Eye (tissue), 1 donor: ENCODE measurements at regions not wholly inside any gene's neighbourhood (a gene's known extent, or its start where the extent isn't known, plus 50 kb on each side); places are given as distances from the start of the nearest gene placed in this dataset.

Source experiments
- DNase-seq: peaks from one replicate; pipeline ENCODE4 v3.0.0-alpha.2; 2015

- DNase-seq = no peak
Measured at GRCh38 chr20:60454491-60454890, 496.3 kb downstream of the CDH26 start.

GRCh38 chr20:60455272-60455671 is 497.0 kb downstream of the CDH26 start:
- DNase-seq = no peak

- DNase-seq = no peak
Measured at GRCh38 chr20:60459212-60459611, 501.0 kb downstream of the CDH26 start.

- DNase-seq = no peak
Measured at GRCh38 chr20:60461993-60462392, 503.8 kb downstream of the CDH26 start.

GRCh38 chr20:60463798-60464197 is 505.6 kb downstream of the CDH26 start:
- DNase-seq = no peak

DNA sequence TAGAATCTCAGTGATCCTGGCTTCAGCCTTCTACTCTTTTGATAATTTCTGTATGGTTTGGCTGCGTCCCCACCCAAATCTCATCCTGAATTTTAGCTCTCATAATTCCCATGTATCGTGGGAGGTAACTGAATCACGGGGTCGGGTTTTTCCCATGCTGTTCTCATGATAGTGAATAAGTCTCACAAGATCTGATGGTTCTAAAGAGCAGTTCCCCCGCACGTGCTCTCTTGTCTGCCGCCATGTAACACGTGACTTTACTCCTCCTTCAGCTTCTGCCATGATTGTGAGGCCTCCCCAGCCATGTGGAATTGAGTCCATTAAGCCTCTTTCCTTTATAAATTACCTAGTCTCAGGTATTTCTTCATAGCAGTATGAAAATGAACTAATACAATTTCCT is 507.2 kb downstream of the CDH26 start:
- DNase-seq = no peak

DNA sequence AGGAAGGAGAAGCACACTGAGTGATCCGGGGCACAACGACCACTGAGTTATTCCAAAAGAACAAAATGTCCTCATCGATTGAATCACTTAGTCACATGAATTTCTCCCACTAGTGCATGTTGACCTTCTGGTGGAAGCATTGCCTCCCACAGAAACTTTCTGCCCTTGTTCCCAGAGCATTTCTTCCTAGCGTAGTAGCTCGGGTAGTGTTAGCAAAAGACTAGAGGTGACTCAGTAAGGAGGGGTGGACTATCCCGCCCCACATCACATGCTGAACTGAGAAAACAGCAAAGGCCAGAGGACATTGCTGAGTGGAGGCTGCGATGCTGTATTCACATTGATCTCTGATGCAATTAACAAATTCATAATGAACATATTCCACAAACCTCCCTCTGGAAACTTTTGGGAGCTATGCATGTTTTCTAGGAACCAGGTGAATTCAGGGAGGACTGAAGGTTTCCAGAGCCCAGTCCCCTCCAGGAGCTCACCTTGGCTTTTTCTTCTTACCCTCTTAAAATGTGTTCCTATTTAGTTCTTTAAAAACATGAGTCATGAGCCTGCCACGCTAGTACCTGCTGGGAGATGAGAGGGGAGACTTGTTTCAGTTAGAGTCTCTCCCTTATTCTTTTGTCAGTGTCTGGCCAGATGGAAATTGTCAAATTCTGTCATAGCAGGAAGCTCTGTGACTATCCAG is 507.9 kb downstream of the CDH26 start:
- no peak for DNase-seq

DNA sequence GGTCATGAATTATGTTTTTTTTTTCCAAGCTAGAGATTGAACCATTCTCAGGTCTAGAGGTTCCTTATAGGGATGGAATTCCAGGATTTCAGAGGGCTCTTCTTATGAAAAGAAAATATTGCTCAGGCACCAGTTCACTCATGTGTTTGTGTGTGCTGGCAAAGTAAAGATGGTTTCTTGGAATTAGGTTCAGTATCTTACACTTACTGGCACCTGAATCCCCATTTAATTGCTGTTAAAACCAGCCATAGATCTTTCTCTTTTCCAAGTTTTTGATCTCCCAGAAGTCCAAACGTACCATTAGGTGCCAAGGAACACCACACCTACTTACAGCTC is 508.4 kb downstream of the CDH26 start:
- no peak for DNase-seq

DNA sequence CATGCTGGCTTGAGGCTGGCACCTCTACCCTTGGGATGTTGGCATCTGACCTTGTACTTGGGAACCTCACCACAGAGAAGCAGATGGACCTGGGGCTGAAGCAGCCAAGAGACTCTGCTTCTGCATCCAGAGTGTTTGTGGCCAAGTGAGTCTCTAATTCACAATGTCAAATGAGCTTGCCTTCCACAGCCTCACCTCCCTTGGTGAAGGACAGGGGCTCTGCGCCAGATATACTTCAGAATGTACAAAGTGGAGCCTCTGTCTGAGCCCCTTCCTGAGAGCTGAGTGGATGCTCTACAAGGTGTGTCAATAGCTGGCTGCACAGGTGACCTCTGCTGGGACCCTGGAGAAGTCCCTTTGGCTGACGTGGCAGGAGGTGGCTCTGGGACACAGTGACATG is 508.9 kb downstream of the CDH26 start:
- DNase-seq = no peak

GRCh38 chr20:60467771-60468170 is 509.5 kb downstream of the CDH26 start:
- no peak for DNase-seq

- no peak for DNase-seq
Measured at GRCh38 chr20:60469829-60470228, 511.6 kb downstream of the CDH26 start.

- DNase-seq = no peak
Measured at GRCh38 chr20:60470366-60470765, 512.1 kb downstream of the CDH26 start.

- DNase-seq = no peak
Measured at GRCh38 chr20:60473211-60473610, 515.0 kb downstream of the CDH26 start.

GRCh38 chr20:60474385-60474910 is 516.2 kb downstream of the CDH26 start:
- no peak for DNase-seq

- DNase-seq = no peak
Measured at GRCh38 chr20:60476045-60476444, 517.8 kb downstream of the CDH26 start.

- DNase-seq = no peak
Measured at GRCh38 chr20:60477958-60478357, 519.7 kb downstream of the CDH26 start.

DNA sequence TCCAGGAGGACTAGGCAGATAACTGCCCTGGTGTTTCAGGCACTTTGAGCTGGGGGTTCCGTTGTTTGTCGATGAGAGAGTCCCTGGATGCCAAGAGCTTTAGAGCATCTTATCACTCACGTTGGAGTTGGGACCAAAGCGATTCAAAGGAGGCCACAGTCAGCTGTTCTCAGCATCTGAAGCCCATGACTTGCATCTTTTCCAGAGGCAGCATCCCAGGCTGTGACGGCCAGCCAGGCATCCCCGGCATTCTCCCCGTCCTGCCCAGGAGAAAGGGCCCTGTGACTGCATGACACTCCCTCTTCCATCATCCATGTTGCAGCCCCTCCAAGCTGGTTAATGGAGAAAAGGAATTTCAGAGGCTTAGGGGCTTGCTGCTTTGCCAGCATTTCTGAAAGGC is 520.3 kb downstream of the CDH26 start:
- DNase-seq = no peak

- no peak for DNase-seq
Measured at GRCh38 chr20:60480950-60481742, 522.9 kb downstream of the CDH26 start.

- no peak for DNase-seq
Measured at GRCh38 chr20:60481743-60482133, 523.5 kb downstream of the CDH26 start.

- no peak for DNase-seq
Measured at GRCh38 chr20:60482221-60483008, 524.2 kb downstream of the CDH26 start.

DNA sequence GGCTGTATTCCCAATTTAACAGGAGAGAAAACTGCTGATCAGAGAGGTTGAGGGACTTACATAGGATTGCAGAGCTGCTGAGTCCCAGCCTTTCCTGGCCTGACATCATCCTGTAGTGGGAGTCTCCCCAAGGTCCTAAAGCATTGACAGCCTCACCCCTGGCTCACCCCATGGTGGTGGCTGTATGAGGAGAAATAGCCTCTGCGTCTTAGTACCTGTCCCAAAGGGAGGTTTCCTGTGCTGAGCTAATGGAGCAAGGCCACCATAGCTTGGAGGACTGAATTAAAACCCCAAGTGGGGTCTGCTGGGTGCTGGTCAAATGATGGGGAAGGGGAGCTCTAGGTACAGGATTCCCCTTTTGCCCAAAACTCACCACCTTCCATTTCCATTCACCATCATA is 525.1 kb downstream of the CDH26 start:
- no peak for DNase-seq

- DNase-seq = no peak
Measured at GRCh38 chr20:60484316-60484715, 526.1 kb downstream of the CDH26 start.

GRCh38 chr20:60485012-60485760 is 527.0 kb downstream of the CDH26 start:
- no peak for DNase-seq
